ENCODE measurements at regions not wholly inside any gene's neighbourhood (a gene's known extent, or its start where the extent isn't known, plus 50 kb on each side); places are given as distances from the start of the nearest gene placed in this dataset.

DNA sequence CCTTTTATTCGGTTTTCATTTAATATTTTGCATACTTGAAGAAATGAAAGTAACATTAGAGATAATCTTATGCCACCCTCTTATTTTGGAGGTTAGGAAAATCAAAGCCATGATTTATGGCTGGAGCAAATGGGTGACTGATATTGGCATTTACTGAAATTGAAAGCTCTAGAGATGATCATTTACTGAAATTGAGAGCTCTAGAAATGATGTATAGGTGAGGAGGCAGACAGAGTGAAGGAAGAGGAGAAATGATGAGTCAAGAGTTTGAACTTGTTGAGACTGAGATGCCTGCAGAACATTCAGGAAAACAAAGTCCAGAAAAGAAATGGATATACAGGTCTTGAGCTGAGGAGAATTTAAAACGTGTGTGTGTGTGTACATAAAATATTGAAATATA, 217.6 kb downstream of the LTN1 start:
- no peak for TF ChIP-seq EZH2 (IDR thresholded peaks at IDR 0.05; ENCODE audit: borderline replicate concordance, low read depth, low read length, severe bottlenecking)
- TF ChIP-seq, protein P1, sequence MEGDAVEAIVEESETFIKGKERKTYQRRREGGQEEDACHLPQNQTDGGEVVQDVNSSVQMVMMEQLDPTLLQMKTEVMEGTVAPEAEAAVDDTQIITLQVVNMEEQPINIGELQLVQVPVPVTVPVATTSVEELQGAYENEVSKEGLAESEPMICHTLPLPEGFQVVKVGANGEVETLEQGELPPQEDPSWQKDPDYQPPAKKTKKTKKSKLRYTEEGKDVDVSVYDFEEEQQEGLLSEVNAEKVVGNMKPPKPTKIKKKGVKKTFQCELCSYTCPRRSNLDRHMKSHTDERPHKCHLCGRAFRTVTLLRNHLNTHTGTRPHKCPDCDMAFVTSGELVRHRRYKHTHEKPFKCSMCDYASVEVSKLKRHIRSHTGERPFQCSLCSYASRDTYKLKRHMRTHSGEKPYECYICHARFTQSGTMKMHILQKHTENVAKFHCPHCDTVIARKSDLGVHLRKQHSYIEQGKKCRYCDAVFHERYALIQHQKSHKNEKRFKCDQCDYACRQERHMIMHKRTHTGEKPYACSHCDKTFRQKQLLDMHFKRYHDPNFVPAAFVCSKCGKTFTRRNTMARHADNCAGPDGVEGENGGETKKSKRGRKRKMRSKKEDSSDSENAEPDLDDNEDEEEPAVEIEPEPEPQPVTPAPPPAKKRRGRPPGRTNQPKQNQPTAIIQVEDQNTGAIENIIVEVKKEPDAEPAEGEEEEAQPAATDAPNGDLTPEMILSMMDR (IDR thresholded peaks at IDR 0.05; ENCODE audit: extremely low read depth in 1 of 2, insufficient read depth in 1 of 2, low read depth in 1 of 2, low read length in 2 of 2), result no peak
- TF ChIP-seq POLR2A (IDR thresholded peaks at IDR 0.05; ENCODE audit: low read depth, low read length), result no peak
- TF ChIP-seq POLR2AphosphoS5 (IDR thresholded peaks at IDR 0.05; ENCODE audit: insufficient read depth, low read depth, low read length), result no peak
- TF ChIP-seq, protein P2, sequence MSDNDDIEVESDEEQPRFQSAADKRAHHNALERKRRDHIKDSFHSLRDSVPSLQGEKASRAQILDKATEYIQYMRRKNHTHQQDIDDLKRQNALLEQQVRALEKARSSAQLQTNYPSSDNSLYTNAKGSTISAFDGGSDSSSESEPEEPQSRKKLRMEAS (IDR thresholded peaks at IDR 0.05; ENCODE audit: insufficient read depth, insufficient read length), result no peak
- TF ChIP-seq MYC (IDR thresholded peaks at IDR 0.05; ENCODE audit: low read depth, low read length), result no peak
- TF ChIP-seq JUN (IDR thresholded peaks at IDR 0.05; ENCODE audit: borderline replicate concordance, insufficient read depth, insufficient read length, low read depth), result no peak
